Activated CD4-positive, alpha-beta T cell treated with anti-CD3 and anti-CD28 coated beads for 24 hours (primary cell): ENCODE measurements at regions not wholly inside any gene's neighbourhood (a gene's known extent, or its start where the extent isn't known, plus 50 kb on each side); places are given as distances from the start of the nearest gene placed in this dataset.
"Not testable (repeated sequence)": the region's sequence is repeated elsewhere in the genome, so short reads cannot be mapped to it uniquely, and the experiment has no call there.

ENCODE experiments used
- DNase-seq, 2 donors: peaks; one replicate each; pipeline ENCODE4 v3.0.0-alpha.2; 2020; ENCODE audit warnings: low read depth in 2 of 2

GRCh38 chr1:149360351-149360750, 114.5 kb upstream of the NBPF19 start:
- DNase-seq, result not testable (repeated sequence)

DNA sequence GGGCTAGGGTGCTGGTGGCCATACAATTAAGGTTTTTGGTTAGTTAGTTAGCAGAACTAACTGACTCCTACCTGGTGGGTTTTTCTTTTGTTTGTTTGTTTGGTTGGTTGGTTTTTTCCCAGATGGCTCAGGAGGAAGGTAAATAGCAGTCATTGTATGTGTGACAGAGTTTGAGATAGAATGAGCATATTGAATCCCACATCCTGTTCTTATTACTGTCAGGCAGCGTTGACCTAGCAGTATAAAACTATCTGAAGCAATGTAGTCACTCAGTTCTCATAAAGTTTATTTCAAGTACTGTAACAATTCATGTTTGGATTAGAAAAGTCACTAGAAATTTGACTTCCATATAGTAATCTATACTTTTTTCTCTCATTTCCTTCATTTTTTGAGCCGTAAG, 113.5 kb upstream of the NBPF19 start:
- DNase-seq, result not testable (repeated sequence)

GRCh38 chr1:149364188-149364981, 110.5 kb upstream of the NBPF19 start:
- DNase-seq, result not testable (repeated sequence)

- not testable (repeated sequence) for DNase-seq
Measured at GRCh38 chr1:149366402-149366801, 108.4 kb upstream of the NBPF19 start.

GRCh38 chr1:149367472-149368044, 107.3 kb upstream of the NBPF19 start:
- not testable (repeated sequence) for DNase-seq

DNA sequence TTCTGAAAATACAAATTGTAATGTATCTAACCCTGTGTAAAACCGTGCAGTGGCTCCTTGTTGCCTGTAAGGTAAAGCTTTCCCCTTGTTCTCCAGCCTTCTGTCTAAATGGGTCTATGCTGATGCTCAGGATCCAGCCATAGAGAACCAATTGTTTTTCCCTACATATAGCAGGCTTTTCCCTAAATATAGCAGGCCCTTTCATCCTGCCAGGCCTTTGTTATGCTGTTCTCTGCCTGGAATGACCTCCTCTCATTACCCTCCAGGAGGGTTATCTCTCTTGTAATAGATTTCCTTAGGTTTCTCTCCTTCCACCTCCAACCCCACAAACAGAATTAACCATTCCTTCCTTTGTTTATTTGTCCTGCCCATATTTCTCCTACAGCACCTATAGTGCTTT, 106.5 kb upstream of the NBPF19 start:
- DNase-seq, result not testable (repeated sequence)

- DNase-seq, result not testable (repeated sequence)
Measured at GRCh38 chr1:149369081-149369480, 105.8 kb upstream of the NBPF19 start.

- DNase-seq, result not testable (repeated sequence)
Measured at GRCh38 chr1:149371955-149372354, 102.9 kb upstream of the NBPF19 start.

GRCh38 chr1:149378462-149378861, 96.4 kb upstream of the NBPF19 start:
- not testable (repeated sequence) for DNase-seq

- peak; percentile 27 to 45 for DNase-seq
Measured at GRCh38 chr1:149390173-149390926, 84.5 kb upstream of the NBPF19 start.

- DNase-seq, result not testable (repeated sequence)
Measured at GRCh38 chr1:149390931-149391330, 83.9 kb upstream of the NBPF19 start.

DNA sequence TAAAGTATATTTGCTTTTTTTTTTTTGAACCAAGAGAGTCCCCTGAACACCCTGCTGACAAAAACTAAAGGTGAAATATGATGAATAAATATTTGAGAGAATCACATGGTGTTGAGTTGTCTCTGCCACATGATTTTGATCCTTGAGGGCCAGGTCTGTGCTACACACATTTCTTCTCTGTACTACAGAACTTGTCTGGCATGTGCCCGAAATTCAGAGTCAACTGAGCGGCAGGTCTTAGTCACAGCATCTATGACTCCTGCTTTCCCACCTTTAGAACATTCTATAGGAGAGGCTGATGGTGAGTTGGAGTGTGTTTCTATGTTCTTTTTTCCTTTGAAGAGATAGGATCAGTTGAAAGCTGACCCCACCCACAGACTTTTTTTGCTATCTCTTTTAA, 79.0 kb upstream of the NBPF19 start:
- DNase-seq, result peak in 1 of 2 donors; percentile 6

DNA sequence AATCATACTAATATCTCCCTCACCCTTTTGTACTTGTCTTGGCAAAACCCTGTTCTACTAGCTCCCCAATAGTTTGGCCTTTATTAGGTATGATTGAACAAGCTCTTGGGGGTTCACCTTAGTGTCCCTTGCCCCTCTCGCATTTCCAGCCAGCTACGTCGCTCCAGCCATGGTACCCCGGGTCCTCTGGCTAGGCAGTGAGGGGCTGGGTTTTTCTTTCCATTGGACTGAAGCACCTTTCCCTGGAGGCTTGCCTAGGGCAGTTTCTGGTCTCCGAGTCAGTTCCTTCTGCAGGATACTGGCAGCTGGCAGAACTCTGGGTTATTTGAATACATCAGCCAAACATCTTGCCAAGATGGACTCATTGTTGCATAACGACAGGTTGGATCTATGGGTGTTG, 76.3 kb upstream of the NBPF19 start:
- DNase-seq, result not testable (repeated sequence)

DNA sequence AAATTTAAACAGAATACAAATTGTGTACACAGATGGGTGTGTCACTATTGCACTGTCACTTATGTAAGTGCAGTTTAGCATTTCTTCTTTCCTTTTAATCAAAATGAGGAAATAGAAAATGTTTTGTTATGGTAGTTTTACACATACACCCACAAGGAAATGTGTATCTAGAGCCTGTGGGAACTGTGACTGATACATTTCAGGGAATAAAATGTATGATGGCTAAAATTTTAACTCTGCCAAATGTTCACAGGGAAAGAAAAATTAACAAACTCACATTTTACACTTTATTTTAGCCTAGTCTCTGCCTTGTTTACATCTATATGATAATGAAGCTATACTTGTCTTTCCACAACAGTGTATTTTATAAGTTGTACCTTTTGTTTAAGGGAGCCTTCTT, 66.4 kb upstream of the NBPF19 start:
- DNase-seq, result not testable (repeated sequence)

- DNase-seq, result not testable (repeated sequence)
Measured at GRCh38 chr1:149415373-149415772, 59.5 kb upstream of the NBPF19 start.

GRCh38 chr1:149418782-149419181, 56.1 kb upstream of the NBPF19 start:
- not testable (repeated sequence) for DNase-seq

DNA sequence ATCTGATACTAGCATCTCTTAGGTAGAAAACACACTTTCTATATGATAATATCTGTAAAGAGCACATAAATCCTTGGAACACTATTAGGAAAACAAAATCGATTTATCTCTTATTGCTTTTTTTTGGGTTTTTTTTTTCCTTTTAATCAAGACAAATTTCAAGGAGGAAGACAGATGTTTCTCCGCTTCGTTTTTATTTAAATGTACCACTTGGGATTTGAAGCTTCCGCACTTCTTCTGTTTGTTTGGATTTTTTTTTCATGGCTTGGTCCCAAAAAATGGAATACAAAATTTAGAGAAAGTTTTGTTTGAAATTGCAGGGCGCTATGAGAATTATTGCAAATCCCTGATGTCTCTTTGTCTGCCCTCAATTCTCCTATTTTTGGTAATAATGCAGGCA, 51.7 kb upstream of the NBPF19 start:
- DNase-seq, result not testable (repeated sequence)
